GM12865 (cell line): ENCODE measurements at regions not wholly inside any gene's neighbourhood (a gene's known extent, or its start where the extent isn't known, plus 50 kb on each side); places are given as distances from the start of the nearest gene placed in this dataset.

ENCODE experiments used
- DNase-seq: peaks from one replicate; pipeline ENCODE4 v3.0.0; 2010; ENCODE audit warnings: low read depth
- H3K4me3 ChIP-seq: 2 replicates; pipeline ENCODE4 v1.5.1; 2011; ENCODE audit warnings: mild to moderate bottlenecking, low read depth, low read length, control low read depth
- CTCF ChIP-seq: IDR thresholded peaks from 2 replicates; pipeline ENCODE4 v1.5.1; 2011; ENCODE audit warnings: low read length, control low read depth, low read depth, inconsistent platforms; ENCODE audit not compliant: insufficient read depth; ENCODE audit errors: missing control alignments

- no peak for DNase-seq
- no peak overlapping the region for H3K4me3 ChIP-seq
Observed at GRCh38 chr2:114032705-114033104, 142.8 kb downstream of the ACTR3 start.

DNA sequence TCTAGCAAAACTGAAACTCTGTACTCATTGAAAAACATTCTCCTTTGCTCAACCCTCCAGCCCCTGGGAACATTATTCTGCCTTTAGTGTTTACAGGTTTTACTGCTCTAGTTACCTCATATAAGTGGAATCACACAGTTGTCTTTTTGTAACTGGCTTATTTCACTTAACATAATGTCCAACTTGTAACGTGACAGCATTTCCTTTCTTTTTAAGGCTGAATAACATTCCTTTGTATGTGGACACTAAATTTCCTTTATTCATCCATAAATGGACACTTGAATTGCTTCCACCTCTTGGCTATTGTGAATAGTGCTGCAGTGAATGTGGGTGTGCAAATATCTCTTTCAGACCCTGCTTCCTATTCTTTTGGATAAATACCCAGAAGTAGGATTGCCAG, 144.9 kb downstream of the ACTR3 start:
- TF ChIP-seq CTCF: no peak
- no peak overlapping the region for H3K4me3 ChIP-seq
- no peak for DNase-seq

More at GRCh38 chr2:114032705-114033104, 142.8 kb downstream of the ACTR3 start:
- TF ChIP-seq CTCF: no peak

DNA sequence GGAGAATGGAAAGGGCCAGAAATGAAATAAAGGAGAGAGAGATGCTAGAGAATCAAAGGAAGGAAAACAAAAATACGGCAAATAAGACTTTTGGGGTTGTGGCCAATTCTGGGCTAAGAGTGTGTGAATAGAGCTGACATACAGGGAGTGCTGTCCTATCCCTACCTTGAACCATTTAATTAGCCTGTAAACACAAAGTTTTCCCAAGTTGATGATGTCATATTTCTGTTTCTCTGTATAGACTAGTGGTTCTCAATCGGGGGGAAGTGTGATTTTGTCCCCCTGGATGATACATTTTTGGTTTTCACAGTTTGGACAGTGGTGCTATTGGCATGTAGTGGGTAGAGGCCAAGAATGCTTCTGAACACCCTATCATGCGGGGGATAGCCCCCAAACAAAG, 148.8 kb downstream of the ACTR3 start:
- no peak for TF ChIP-seq CTCF
- DNase-seq: no peak
- H3K4me3 ChIP-seq: no peak overlapping the region

GRCh38 chr2:114039677-114040076, 149.8 kb downstream of the ACTR3 start:
- H3K4me3 ChIP-seq: no peak overlapping the region
- no peak for DNase-seq
- TF ChIP-seq CTCF: no peak

GRCh38 chr2:114040826-114041225, 150.9 kb downstream of the ACTR3 start:
- no peak for TF ChIP-seq CTCF
- no peak overlapping the region for H3K4me3 ChIP-seq
- no peak for DNase-seq

DNA sequence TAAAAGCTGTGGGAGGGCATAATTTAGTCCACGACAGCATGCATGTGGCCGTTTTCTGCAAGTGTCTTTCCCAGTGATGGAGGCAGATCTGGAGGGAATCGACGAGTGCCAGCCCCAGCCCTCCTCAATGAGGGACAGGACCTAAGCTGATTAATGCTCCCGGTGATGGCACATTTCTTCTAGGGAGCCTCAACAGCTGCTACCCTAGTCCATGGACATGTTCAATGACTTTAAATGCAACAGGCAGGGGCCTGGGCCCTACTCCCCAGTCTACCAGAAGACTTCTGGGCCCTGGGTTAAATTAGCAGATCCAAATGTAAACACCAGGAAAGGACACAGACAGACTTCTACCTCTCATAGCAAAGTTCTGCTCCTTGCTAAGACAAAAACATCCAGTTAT, 155.1 kb downstream of the ACTR3 start:
- TF ChIP-seq CTCF: no peak
- no peak overlapping the region for H3K4me3 ChIP-seq
- no peak for DNase-seq

DNA sequence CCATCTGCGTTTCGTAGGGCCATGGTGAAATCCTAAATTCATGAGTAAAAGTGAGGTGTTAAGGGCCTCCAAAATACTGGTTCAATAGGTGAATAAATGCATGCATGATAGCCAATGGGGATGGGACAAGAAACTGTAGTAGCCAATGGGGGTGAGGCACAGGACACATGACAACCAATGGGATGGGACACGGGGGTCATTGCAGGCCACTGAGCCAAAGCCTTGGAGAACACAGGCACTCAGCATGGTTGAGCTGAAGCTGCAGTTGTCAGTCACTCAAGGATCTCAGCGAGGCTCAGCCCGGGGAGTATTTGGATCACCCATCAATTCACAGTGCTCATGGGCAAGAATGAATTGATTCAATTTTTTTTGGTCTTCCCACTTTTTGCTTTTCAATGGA, 156.5 kb downstream of the ACTR3 start:
- no peak for TF ChIP-seq CTCF
- DNase-seq: no peak
- H3K4me3 ChIP-seq: no peak overlapping the region
